Panc1 (cell line): ENCODE measurements at regions not wholly inside any gene's neighbourhood (a gene's known extent, or its start where the extent isn't known, plus 50 kb on each side); places are given as distances from the start of the nearest gene placed in this dataset.

Source experiments
- ATAC-seq: fragments of 200-7000 bp; cut with Tn5 transposase; 2 replicates; pipeline ENCODE4 v1.9.1; 2020; ENCODE audit warnings: mild to moderate bottlenecking, moderate library complexity
- BruUV-seq: library from RNA; stranded (reverse); fragments of 400-500 nt; replicated peaks from 2 replicates; lab custom pipeline; 2021; lab: Mats Ljungman, UMichigan
- CTCF ChIA-PET: fragments of 300-600 bp; sonication (Branson Sonifier 250); formaldehyde crosslinking; loops from one replicate; lab custom pipeline; 2022; ENCODE audit warnings: antibody characterized with exemption; lab: Charles Lee
- POLR2A ChIA-PET: fragments of 300-600 bp; sonication (Branson Sonifier 250); formaldehyde crosslinking; loops from one replicate; lab custom pipeline; 2022; ENCODE audit warnings: antibody characterized with exemption; lab: Charles Lee
- DNase-seq: peaks from one replicate; pipeline ENCODE4 v3.0.0-alpha.2; 2010; ENCODE audit warnings: low read depth, low spot score
- H3K27ac ChIP-seq: 2 replicates; pipeline ENCODE4 v1.5.1; 2011; ENCODE audit warnings: mild to moderate bottlenecking, low read length, inconsistent platforms
- H3K27me3 ChIP-seq: fragments of 200-500 bp; sonication (Bioruptor generic); 2 replicates; pipeline ENCODE4 v1.6.0; 2014; ENCODE audit warnings: low read length, inconsistent platforms; ENCODE audit not compliant: control insufficient read depth, insufficient read depth
- H3K36me3 ChIP-seq: fragments of 200-500 bp; sonication (Bioruptor generic); 2 replicates; pipeline ENCODE4 v1.5.1; 2014; ENCODE audit warnings: inconsistent platforms, mild to moderate bottlenecking, low read length, moderate library complexity; ENCODE audit not compliant: control insufficient read depth, insufficient read depth
- H3K4me1 ChIP-seq: 2 replicates; pipeline ENCODE4 v1.5.1; 2011; ENCODE audit warnings: inconsistent platforms, mild to moderate bottlenecking, low read length, moderate library complexity; ENCODE audit not compliant: control insufficient read depth, insufficient read depth
- H3K4me3 ChIP-seq, 2 experiments: 2 replicates each; pipeline ENCODE4 v1.5.1; 2011 to 2012; ENCODE audit warnings: low read depth in 2 of 2, low read length in 2 of 2, mild to moderate bottlenecking in 2 of 2, inconsistent platforms in 1 of 2, moderate library complexity in 1 of 2
- H3K9me3 ChIP-seq: fragments of 200-500 bp; sonication (Bioruptor generic); 2 replicates; pipeline ENCODE4 v1.5.1; 2014; ENCODE audit warnings: low read depth, mild to moderate bottlenecking, inconsistent platforms, low read length, moderate library complexity; ENCODE audit not compliant: control insufficient read depth, insufficient read depth
- POLR2AphosphoS5 ChIP-seq: IDR thresholded peaks from 2 replicates; pipeline ENCODE4 v1.6.1; 2012; ENCODE audit warnings: mild to moderate bottlenecking, low read depth, low read length, moderate library complexity
- SIN3A ChIP-seq: IDR thresholded peaks from 2 replicates; pipeline ENCODE4 v1.6.1; 2012; ENCODE audit warnings: low read depth, mild to moderate bottlenecking, low read length, moderate library complexity, borderline replicate concordance; ENCODE audit not compliant: insufficient read depth
- TCF7L2 ChIP-seq: IDR thresholded peaks from 2 replicates; pipeline ENCODE4 v1.6.1; 2011; ENCODE audit warnings: mild to moderate bottlenecking, low read depth, low read length, inconsistent platforms
- in situ Hi-C: cut with HindIII; loops from 2 replicates; pipeline ENCODE4 v1.10.0; 2016; ENCODE audit warnings: low sequenced_read_pairs, low pct_unique_long_range_greater_than_20kb
- intact Hi-C: fragments of 100-400 bp; cut with micrococcal nuclease; formaldehyde crosslinking; loops from one replicate; pipeline ENCODE4 v1.10.0; 2022; ENCODE audit not compliant: unreplicated experiment
- TF ChIP-seq, protein P1 (sequence below), 2 experiments: IDR thresholded peaks; 2 replicates each; pipeline ENCODE4 v1.6.1; 2011 to 2012; ENCODE audit warnings: low read depth in 2 of 2, control low read depth in 1 of 2, low read length in 1 of 2, mild to moderate bottlenecking in 1 of 2, moderate library complexity in 1 of 2; ENCODE audit not compliant: insufficient read depth in 1 of 2
- TF ChIP-seq, protein P2 (sequence below): fragments of 450-650 bp; IDR thresholded peaks from 2 replicates; pipeline ENCODE4 v1.5.1; 2017; ENCODE audit warnings: mild to moderate bottlenecking

DNA sequence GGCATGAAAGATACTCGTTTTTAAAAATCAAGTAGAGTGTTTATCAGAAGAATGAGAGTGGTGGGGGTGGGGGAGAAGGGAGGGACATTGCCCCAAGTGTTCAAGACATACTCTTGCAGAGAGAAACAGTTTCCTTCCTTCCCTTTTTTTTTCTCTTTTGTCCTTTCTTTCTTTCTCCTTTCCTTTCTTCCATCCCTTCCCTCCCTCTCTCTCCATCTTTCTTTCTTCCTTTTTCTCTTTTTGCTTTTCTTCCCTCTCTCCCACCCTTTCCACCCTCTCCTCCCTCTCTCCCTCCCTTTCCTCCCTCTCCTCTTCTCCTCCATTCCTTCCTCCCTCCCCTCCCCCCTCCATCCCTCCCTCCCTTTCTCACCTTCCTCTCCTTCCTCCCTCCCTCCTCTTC, 478.3 kb upstream of the EDIL3 start:
- Histone ChIP-seq H3K9me3 (no peaks in the 10 kb centered on the region; the same call in 1 of the 2 replicates), H3K4me1 (no peaks in the 10 kb centered on the region), H3K27ac (no peak overlapping the region), H3K4me3 (no peak overlapping the region), H3K36me3 (no peaks in the 10 kb centered on the region), H3K27me3 (no peaks in the 10 kb centered on the region)
- no TSS peak for BruUV-seq
- intact Hi-C loops, result no loop called here
- CTCF ChIA-PET, result no interaction called here
- TF ChIP-seq, protein P1, sequence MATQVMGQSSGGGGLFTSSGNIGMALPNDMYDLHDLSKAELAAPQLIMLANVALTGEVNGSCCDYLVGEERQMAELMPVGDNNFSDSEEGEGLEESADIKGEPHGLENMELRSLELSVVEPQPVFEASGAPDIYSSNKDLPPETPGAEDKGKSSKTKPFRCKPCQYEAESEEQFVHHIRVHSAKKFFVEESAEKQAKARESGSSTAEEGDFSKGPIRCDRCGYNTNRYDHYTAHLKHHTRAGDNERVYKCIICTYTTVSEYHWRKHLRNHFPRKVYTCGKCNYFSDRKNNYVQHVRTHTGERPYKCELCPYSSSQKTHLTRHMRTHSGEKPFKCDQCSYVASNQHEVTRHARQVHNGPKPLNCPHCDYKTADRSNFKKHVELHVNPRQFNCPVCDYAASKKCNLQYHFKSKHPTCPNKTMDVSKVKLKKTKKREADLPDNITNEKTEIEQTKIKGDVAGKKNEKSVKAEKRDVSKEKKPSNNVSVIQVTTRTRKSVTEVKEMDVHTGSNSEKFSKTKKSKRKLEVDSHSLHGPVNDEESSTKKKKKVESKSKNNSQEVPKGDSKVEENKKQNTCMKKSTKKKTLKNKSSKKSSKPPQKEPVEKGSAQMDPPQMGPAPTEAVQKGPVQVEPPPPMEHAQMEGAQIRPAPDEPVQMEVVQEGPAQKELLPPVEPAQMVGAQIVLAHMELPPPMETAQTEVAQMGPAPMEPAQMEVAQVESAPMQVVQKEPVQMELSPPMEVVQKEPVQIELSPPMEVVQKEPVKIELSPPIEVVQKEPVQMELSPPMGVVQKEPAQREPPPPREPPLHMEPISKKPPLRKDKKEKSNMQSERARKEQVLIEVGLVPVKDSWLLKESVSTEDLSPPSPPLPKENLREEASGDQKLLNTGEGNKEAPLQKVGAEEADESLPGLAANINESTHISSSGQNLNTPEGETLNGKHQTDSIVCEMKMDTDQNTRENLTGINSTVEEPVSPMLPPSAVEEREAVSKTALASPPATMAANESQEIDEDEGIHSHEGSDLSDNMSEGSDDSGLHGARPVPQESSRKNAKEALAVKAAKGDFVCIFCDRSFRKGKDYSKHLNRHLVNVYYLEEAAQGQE (IDR thresholded peaks at IDR 0.05; ENCODE audit: insufficient read depth in 1 of 2, low read depth in 2 of 2, low read length in 1 of 2), result no peak
- TF ChIP-seq, protein P2, sequence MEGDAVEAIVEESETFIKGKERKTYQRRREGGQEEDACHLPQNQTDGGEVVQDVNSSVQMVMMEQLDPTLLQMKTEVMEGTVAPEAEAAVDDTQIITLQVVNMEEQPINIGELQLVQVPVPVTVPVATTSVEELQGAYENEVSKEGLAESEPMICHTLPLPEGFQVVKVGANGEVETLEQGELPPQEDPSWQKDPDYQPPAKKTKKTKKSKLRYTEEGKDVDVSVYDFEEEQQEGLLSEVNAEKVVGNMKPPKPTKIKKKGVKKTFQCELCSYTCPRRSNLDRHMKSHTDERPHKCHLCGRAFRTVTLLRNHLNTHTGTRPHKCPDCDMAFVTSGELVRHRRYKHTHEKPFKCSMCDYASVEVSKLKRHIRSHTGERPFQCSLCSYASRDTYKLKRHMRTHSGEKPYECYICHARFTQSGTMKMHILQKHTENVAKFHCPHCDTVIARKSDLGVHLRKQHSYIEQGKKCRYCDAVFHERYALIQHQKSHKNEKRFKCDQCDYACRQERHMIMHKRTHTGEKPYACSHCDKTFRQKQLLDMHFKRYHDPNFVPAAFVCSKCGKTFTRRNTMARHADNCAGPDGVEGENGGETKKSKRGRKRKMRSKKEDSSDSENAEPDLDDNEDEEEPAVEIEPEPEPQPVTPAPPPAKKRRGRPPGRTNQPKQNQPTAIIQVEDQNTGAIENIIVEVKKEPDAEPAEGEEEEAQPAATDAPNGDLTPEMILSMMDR, result no peak
- TF ChIP-seq SIN3A (no peak), TCF7L2 (no peak), POLR2AphosphoS5 (no peak)
- in situ Hi-C loops, result no loop called here
- DNase-seq (no peak), ATAC-seq (no peak)
- POLR2A ChIA-PET, result no interaction called here

DNA sequence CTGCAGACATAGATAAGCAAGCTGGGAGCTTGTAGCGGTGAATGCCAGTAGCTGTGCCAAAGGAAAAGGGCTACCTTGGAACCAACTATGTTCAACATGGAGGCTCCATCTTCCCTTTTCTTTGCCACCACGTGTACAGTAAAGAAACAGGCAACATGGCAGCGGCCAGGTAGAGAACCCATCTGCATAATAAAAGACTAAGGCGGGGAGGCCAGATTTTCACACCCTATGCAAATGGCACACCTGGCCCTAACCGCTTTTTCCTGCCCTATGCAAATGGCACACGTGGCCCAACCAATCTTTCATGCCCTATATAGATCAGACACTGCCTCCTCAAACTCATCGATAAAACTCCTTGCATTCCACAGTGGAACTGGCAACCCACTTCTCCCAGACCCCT, 477.5 kb upstream of the EDIL3 start:
- no peaks in the 10 kb centered on the region for H3K4me1 ChIP-seq
- TF ChIP-seq SIN3A (no peak), TCF7L2 (no peak), POLR2AphosphoS5 (no peak)
- TF ChIP-seq, protein P1 (IDR thresholded peaks at IDR 0.05; ENCODE audit: insufficient read depth in 1 of 2, low read depth in 2 of 2, low read length in 1 of 2), result no peak
- TF ChIP-seq, protein P2, result no peak
- POLR2A ChIA-PET, result no interaction called here
- no peak for ATAC-seq
- H3K36me3 ChIP-seq, result no peaks in the 10 kb centered on the region
- no peak overlapping the region for H3K4me3 ChIP-seq
- H3K27me3 ChIP-seq, result no peaks in the 10 kb centered on the region
- H3K27ac ChIP-seq, result no peak overlapping the region
- intact Hi-C loops (no loop called here), in situ Hi-C loops (no loop called here)
- BruUV-seq, result no TSS peak
- no peaks in the 10 kb centered on the region; the same call in 1 of the 2 replicates for H3K9me3 ChIP-seq
- no peak for DNase-seq
- CTCF ChIA-PET, result no interaction called here
